Neuron (in vitro differentiated cells): ENCODE measurements at regions not wholly inside any gene's neighbourhood (a gene's known extent, or its start where the extent isn't known, plus 50 kb on each side); places are given as distances from the start of the nearest gene placed in this dataset.

ENCODE experiments used
- H2AFZ ChIP-seq: one replicate; pipeline ENCODE4 v1.6.1; 2013; ENCODE audit warnings: low read depth, mild to moderate bottlenecking, inconsistent platforms, low read length, moderate library complexity
- H3K27me3 ChIP-seq: one replicate; pipeline ENCODE4 v1.6.1; 2013; ENCODE audit warnings: low read length; ENCODE audit not compliant: insufficient read depth
- H3K36me3 ChIP-seq: one replicate; pipeline ENCODE4 v1.6.1; 2013; ENCODE audit warnings: low read length; ENCODE audit not compliant: insufficient read depth
- H3K4me1 ChIP-seq: one replicate; pipeline ENCODE4 v1.6.1; 2013; ENCODE audit warnings: low read length; ENCODE audit not compliant: insufficient read depth
- H3K4me3 ChIP-seq: 2 replicates; pipeline ENCODE4 v1.5.1; 2013; ENCODE audit warnings: mild to moderate bottlenecking, low read length, moderate library complexity
- H3K9me3 ChIP-seq: one replicate; pipeline ENCODE4 v1.6.1; 2013; ENCODE audit warnings: low read length

DNA sequence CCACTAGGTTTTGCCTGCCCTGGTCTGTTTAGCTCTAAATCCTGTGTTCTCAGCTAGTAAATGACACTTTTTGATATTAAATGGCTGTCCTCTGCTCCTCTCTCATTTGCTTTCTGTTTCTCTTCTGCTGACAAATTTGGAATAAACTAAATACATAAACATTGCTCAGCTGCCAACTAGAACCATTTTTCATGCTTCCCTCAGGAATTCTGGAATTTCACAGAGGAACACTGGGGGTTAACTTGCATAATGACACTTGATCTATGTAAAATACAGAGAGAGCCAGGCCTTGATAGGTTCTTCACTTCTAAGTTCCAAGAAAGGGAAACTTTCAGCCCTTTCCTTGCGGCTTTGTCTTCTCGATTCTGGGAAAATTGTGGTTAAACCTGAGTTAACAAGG lies 450.6 kb upstream of the ST6GAL2 start:
- Histone ChIP-seq H3K9me3 (no peaks in the 10 kb centered on the region), H3K4me1 (no peaks in the 10 kb centered on the region), H3K36me3 (no peaks in the 10 kb centered on the region), H3K4me3 (no peak overlapping the region), H3K27me3 (no peaks in the 10 kb centered on the region), H2AFZ (no peak overlapping the region)

DNA sequence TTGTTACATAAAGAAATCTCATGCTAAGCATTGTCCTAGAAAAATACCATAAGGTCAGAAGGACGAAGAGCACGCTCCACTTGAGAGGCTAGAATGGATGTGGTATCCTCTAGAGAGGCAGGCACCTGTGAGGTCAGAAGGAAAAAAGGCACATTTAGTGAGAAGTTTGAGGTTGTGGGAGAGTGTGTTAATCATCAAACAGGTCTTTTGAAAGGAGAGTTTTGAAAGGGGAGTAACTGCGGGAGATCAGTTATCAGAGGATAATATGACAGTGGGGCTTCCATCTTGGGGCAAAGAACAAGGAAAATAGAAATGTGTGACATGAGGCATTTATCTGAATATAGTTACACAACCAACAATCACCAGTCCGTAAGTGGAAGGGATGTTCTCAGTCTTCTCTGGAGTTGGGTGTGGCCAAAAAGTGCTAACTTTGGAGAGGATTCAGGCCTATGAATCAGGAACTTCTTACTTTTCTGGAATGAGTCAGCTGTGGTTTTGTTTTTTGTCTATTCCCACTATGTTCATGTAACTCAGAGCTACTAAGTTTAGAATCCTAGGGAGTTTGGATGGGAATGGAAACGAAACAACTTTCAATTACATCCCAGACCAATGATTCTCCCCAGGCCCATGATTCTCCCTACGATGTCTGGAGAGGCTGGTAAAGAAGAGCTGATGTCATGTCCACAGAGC lies 451.4 kb upstream of the ST6GAL2 start:
- Histone ChIP-seq H3K4me3 (no peak overlapping the region), H3K4me1 (no peaks in the 10 kb centered on the region), H3K27me3 (no peaks in the 10 kb centered on the region), H3K36me3 (no peaks in the 10 kb centered on the region), H3K9me3 (no peaks in the 10 kb centered on the region), H2AFZ (no peak overlapping the region)

DNA sequence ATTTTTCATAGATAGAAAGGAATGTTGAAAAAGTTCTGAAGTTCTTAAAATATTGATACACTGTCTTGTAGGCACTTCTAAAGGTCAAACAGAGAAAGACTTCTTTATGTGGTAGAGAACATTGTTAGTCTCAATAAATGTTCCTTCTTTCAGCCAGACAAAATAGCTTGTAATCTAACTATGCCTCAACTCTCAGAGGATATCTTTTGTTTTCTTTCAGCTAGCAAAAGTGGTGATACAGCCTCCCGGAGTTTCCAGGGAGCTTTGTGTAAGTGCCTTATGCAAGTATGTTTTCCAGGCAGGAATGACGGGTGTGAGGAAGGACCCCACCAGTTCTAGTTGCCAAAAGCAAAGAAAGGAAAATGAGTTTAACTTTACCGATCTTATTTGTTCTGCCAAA lies 452.1 kb upstream of the ST6GAL2 start:
- no peaks in the 10 kb centered on the region for H3K9me3 ChIP-seq
- no peaks in the 10 kb centered on the region for H3K27me3 ChIP-seq
- no peaks in the 10 kb centered on the region for H3K36me3 ChIP-seq
- no peaks in the 10 kb centered on the region for H3K4me1 ChIP-seq
- H3K4me3 ChIP-seq: no peak overlapping the region
- no peak overlapping the region for H2AFZ ChIP-seq

DNA sequence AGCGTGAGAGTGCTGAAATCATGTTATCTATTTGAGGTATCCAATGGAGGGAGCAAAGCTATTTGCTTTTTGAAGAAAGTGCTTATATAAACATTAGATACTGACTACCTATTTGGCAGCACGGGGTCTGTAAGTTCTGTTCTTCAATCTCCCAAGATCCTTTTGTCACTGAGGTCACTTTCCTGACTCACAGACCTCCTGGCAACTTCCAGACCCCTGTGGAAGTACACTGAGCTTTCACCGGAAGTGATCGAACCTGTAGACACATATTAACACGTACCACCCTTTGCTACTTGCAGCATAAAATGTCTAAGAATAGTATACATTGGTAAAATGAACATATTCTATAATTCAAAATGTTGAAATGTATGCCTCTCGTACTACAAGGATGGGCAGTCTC lies 452.6 kb upstream of the ST6GAL2 start:
- Histone ChIP-seq H3K4me3 (no peak overlapping the region), H3K9me3 (no peaks in the 10 kb centered on the region), H2AFZ (no peak overlapping the region), H3K36me3 (no peaks in the 10 kb centered on the region), H3K4me1 (no peaks in the 10 kb centered on the region), H3K27me3 (no peaks in the 10 kb centered on the region)

DNA sequence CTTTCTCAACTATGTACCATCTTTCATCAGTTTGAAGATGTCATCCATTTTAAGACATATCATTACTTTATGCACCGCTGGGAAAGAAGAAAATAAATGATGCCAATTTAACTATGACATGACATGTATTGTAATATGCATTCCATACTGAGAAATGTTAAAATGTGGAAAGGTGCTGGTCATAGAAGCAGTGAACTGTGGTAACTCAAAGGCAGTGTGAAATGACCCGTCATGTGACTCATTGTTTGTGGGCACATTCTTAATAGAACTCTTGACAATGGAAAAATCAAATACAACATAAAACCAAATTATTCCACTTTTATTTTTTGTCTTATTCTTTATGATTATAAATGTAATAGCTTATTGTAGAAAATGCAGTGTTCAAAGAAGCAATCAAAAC lies 455.0 kb upstream of the ST6GAL2 start:
- H3K36me3 ChIP-seq: no peaks in the 10 kb centered on the region

DNA sequence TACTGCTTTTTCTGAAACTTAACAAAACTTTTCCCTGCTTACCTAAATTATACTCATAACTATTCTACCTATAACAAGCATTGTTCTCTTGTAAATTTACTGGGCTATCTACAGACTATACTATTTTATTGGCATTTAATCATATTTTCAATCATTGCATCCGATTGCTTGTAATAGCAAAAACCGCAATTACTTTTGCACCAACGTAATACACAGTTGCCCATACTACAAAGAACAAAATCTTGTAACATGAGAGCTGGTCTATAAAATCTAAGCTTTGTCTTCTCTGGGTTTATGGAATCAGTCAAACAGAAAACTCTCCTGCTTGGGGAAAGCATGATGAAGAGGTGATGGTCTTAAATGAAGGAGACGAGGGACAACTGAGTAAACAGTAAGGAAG lies 463.4 kb upstream of the ST6GAL2 start:
- no peaks in the 10 kb centered on the region for H3K27me3 ChIP-seq
- H2AFZ ChIP-seq: no peak overlapping the region
- no peaks in the 10 kb centered on the region for H3K4me1 ChIP-seq
- H3K4me3 ChIP-seq: no peak overlapping the region
- H3K9me3 ChIP-seq: no peaks in the 10 kb centered on the region
- no peaks in the 10 kb centered on the region for H3K36me3 ChIP-seq

More for the DNA sequence above, 455.0 kb upstream of the ST6GAL2 start:
- Histone ChIP-seq H3K9me3 (no peaks in the 10 kb centered on the region), H3K27me3 (no peaks in the 10 kb centered on the region), H3K4me3 (no peak overlapping the region), H3K4me1 (no peaks in the 10 kb centered on the region), H2AFZ (no peak overlapping the region)

DNA sequence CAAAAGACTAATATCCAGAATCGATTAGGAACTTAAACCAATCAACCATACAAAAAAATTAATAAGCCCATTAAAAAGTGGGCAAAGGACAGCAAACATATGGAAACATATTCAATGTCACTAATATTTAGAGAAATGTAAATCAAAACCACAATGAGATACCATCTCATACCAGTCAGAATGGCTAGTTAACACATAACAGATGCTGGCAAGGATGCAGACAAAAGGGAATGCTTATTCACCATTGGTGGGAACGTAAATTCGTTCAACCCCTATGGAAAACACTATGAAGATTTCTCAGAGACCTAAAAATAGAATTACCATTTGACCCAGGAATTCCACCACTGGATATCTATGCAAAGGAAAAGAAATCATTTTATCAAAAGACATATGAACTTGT lies 468.2 kb upstream of the ST6GAL2 start:
- Histone ChIP-seq H3K36me3 (no peaks in the 10 kb centered on the region), H3K4me1 (no peaks in the 10 kb centered on the region), H3K9me3 (no peaks in the 10 kb centered on the region), H3K27me3 (no peaks in the 10 kb centered on the region), H3K4me3 (no peak overlapping the region), H2AFZ (no peak overlapping the region)

DNA sequence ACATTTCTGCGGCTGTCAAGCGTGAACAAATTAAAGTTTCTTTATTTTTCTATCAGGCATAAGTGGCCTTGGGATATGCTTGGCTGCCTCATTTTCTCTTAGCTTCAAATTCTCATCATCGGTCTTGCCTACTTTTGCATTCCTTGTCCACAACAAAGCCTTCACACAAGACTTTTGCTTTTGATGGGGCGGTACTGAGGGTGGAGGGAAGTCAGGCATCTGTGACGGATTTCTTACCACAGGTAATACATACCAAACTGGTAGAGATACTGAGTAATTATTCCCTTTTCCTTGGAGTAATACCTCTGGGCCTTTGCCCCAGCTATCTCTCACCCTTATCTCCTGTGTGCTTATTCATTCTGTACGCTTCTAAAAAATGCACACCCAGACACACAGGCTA lies 468.3 kb upstream of the RGPD4 start:
- Histone ChIP-seq H3K9me3 (no peaks in the 10 kb centered on the region), H3K4me1 (peaks cover 2% of the 10 kb centered on the region), H3K36me3 (no peaks in the 10 kb centered on the region), H3K27me3 (no peaks in the 10 kb centered on the region), H2AFZ (no peak overlapping the region), H3K4me3 (no peak overlapping the region)

DNA sequence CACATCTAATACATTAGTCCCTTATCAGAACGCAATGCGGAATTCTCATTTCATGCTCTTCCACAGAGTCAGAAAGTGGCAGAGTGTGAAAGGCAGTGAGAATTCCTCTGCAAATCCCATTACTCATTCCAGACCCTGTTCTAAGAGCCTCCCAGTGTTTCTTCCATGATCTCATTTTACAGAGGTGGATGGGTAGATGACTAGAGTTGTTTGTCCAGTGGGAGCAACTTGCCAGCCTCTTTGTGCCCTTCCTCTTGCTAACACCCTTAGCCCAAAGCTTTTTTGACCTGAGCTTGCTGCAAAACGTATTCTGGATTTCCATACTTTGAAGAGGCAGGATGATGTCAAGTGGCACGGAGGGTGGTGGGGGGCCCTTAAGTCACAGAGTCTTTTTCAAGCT lies 467.7 kb upstream of the RGPD4 start:
- Histone ChIP-seq H3K4me3 (no peak overlapping the region), H3K27me3 (no peaks in the 10 kb centered on the region), H3K4me1 (peaks cover 2% of the 10 kb centered on the region)

DNA sequence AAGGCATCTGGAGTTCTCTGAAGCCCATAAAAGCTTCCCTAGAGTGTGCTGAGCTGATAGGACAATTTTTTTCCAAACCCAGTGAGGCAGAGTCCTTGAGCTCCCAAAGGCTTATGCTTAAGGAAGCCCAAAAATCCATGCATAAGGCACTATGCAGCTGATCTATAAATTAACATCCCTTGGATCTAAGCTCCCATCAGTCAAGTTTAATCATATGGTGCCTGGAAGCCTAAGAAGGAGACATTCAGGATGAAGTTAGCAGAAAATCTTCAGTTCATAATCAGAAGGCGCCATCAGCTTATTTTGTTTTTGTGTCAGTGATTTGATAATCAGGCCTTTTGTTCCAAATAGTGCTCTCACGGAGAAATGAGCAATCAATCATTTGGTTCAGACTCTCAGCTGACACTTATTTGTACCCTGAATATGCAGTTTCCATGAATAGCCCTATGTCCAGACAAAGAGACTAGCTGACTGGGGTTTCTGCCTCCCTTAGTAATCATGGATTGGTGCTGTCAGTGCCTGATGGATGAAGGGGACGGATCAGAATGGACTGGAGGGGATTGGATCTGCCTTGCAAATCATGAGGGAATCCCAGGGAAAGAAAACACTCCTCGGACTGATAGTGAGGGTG lies 464.8 kb upstream of the RGPD4 start:
- Histone ChIP-seq H3K4me1 (peaks cover 2% of the 10 kb centered on the region), H3K36me3 (no peaks in the 10 kb centered on the region), H3K9me3 (no peaks in the 10 kb centered on the region), H3K27me3 (no peaks in the 10 kb centered on the region), H3K4me3 (no peak overlapping the region), H2AFZ (no peak overlapping the region)

More for the DNA sequence above, 467.7 kb upstream of the RGPD4 start:
- no peaks in the 10 kb centered on the region for H3K36me3 ChIP-seq
- H2AFZ ChIP-seq: no peak overlapping the region
- no peaks in the 10 kb centered on the region for H3K9me3 ChIP-seq

DNA sequence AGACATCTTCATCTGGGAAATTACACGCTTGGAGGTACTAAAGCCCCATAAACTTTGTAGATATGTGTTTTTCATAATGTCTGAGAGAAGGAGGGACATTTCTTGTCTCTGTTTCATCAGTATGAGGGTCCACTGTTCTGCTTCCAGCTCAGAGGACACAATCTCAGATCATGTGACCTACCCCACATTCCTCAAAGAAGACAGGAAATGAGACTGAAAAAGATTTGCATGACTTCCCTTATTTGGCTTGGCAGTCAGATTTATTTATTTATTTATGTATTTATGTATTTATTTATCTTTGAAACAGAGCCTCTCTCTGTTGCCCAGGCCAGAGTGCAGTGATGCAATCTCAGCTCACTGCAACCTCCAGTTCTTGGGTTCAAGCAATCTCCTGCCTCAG lies 463.7 kb upstream of the RGPD4 start:
- no peak overlapping the region for H3K4me3 ChIP-seq
- no peaks in the 10 kb centered on the region for H3K36me3 ChIP-seq
- no peak overlapping the region for H2AFZ ChIP-seq
- peaks cover 2% of the 10 kb centered on the region for H3K4me1 ChIP-seq
- no peaks in the 10 kb centered on the region for H3K27me3 ChIP-seq
- H3K9me3 ChIP-seq: no peaks in the 10 kb centered on the region

DNA sequence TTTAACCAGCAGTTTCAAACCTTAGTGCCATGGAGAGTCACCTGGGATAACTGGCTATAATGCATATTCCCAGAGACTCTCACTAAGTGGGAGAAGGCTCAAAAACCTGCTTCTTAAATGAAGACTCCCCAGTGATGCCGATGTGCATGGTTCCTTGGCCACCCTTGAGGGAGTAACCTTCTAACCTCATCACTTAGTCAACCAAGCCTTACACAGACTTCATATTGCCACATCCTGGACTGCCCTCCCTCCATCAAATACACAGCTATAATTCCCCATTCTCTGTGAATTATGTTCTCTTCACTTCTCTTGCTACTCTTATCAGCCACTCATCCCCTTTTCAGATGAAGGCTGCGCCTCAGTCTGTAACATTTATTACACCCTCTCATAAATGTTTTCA lies 462.9 kb upstream of the RGPD4 start:
- Histone ChIP-seq H3K4me3 (no peak overlapping the region), H3K27me3 (no peaks in the 10 kb centered on the region), H3K36me3 (no peaks in the 10 kb centered on the region), H3K9me3 (no peaks in the 10 kb centered on the region), H2AFZ (no peak overlapping the region), H3K4me1 (peaks cover 2% of the 10 kb centered on the region)

DNA sequence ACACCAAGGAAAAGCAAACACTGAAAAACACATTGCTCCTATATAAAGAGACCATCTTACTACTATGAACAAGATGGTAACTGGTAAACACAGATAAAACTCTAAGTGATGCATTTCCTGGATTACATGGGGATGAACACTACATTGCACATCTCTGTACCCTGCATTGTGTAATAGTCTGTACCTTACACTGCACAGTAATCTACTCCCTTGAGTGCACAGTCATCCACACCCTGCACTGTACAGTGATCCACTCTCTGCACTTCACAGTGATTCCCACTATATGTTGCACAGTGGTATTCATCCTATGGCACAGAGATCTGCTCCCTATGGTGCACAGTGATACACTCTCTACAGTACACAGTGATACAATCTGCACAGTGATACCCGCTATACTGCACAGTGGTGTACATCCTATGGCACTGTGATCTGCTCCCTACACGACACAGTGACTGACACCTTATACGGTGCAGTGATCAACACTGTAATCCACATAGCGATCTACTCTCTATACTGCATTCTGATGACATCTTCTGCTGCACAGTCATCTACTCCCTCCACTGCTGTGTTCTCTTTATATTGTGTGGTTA lies 462.2 kb upstream of the RGPD4 start:
- H3K4me1 ChIP-seq: peaks cover 2% of the 10 kb centered on the region
- H3K9me3 ChIP-seq: no peaks in the 10 kb centered on the region
- no peak overlapping the region for H2AFZ ChIP-seq
- H3K4me3 ChIP-seq: no peak overlapping the region
- H3K27me3 ChIP-seq: no peaks in the 10 kb centered on the region
- no peaks in the 10 kb centered on the region for H3K36me3 ChIP-seq
